Neural cell (in vitro differentiated cells): ENCODE measurements at regions not wholly inside any gene's neighbourhood (a gene's known extent, or its start where the extent isn't known, plus 50 kb on each side); places are given as distances from the start of the nearest gene placed in this dataset.

Experiments
- H2AFZ ChIP-seq: fragments of 200-600, 300-800 bp; sonication (generic), shearing (Covaris generic); 2 replicates; pipeline ENCODE4 v1.6.0; 2014; ENCODE audit warnings: low read depth, mild to moderate bottlenecking, antibody characterized with exemption, low read length, moderate library complexity
- H3F3A ChIP-seq: fragments of 200-600 bp; shearing (Covaris generic); 2 replicates; pipeline ENCODE4 v1.6.1; 2016; ENCODE audit warnings: mild to moderate bottlenecking, moderate library complexity, mixed read lengths, antibody characterized with exemption, low read length; ENCODE audit not compliant: insufficient read depth, poor library complexity, severe bottlenecking
- H3K27ac ChIP-seq: fragments of 200-600, 300-800 bp; sonication (generic), shearing (Covaris generic); 2 replicates; pipeline ENCODE4 v1.5.1; 2014; ENCODE audit warnings: mild to moderate bottlenecking, low read length, moderate library complexity
- H3K27me3 ChIP-seq: fragments of 300-800, 200-600 bp; sonication (generic), shearing (Covaris generic); 2 replicates; pipeline ENCODE4 v1.6.0; 2014; ENCODE audit warnings: mild to moderate bottlenecking, low read depth, low read length, moderate library complexity; ENCODE audit not compliant: insufficient read depth
- H3K36me3 ChIP-seq: fragments of 300-800, 200-600 bp; sonication (generic), shearing (Covaris generic); 2 replicates; pipeline ENCODE4 v1.5.1; 2014; ENCODE audit warnings: mild to moderate bottlenecking, antibody characterized with exemption, low read length, moderate library complexity; ENCODE audit not compliant: insufficient read depth
- H3K4me2 ChIP-seq: fragments of 300-800, 200-600 bp; sonication (generic), shearing (Covaris generic); 2 replicates; pipeline ENCODE4 v1.6.0; 2014; ENCODE audit warnings: mild to moderate bottlenecking, low read length
- H3K4me3 ChIP-seq: fragments of 300-800, 200-600 bp; sonication (generic), shearing (Covaris generic); 2 replicates; pipeline ENCODE4 v1.5.1; 2014; ENCODE audit warnings: mild to moderate bottlenecking, low read length, moderate library complexity
- H3K79me2 ChIP-seq: fragments of 200-600 bp; shearing (Covaris generic); replicated peaks from 2 replicates; pipeline ENCODE4 v1.6.0; 2014; ENCODE audit warnings: mild to moderate bottlenecking, low read length, moderate library complexity; ENCODE audit not compliant: insufficient read depth
- H3K9ac ChIP-seq: fragments of 300-800, 200-600 bp; sonication (generic), shearing (Covaris generic); 2 replicates; pipeline ENCODE4 v1.6.1; 2016; ENCODE audit warnings: mild to moderate bottlenecking, low read length, mixed read lengths
- H3K9me2 ChIP-seq: fragments of 200-600 bp; shearing (Covaris generic); 2 replicates; pipeline ENCODE4 v1.6.1; 2016; ENCODE audit warnings: mild to moderate bottlenecking, low read length, mixed read lengths; ENCODE audit not compliant: insufficient read depth
- H3K9me3 ChIP-seq: fragments of 200-600, 300-800 bp; sonication (generic), shearing (Covaris generic); 2 replicates; pipeline ENCODE4 v1.6.1; 2016; ENCODE audit warnings: mild to moderate bottlenecking, mixed run types, low read length, moderate library complexity, mixed read lengths
- H4K20me1 ChIP-seq: fragments of 200-600 bp; shearing (Covaris generic); 2 replicates; pipeline ENCODE4 v1.6.1; 2016; ENCODE audit warnings: mild to moderate bottlenecking, mixed run types; ENCODE audit not compliant: insufficient read depth
- CTCF ChIP-seq: fragments of 450-650 bp; IDR thresholded peaks from 2 replicates; pipeline ENCODE4 v1.5.1; 2014; ENCODE audit warnings: antibody characterized with exemption, mild to moderate bottlenecking, moderate library complexity; ENCODE audit not compliant: poor library complexity, severe bottlenecking
- EP300 ChIP-seq: fragments of 450-650 bp; conservative IDR thresholded peaks from 2 replicates; pipeline ENCODE4 v1.6.1; 2014; ENCODE audit warnings: antibody characterized with exemption, mild to moderate bottlenecking, moderate library complexity; ENCODE audit not compliant: poor library complexity, severe bottlenecking
- EZH2 ChIP-seq: fragments of 200-600, 300-800 bp; shearing (Covaris generic), sonication (generic); IDR thresholded peaks from 2 replicates; pipeline ENCODE4 v1.6.1; 2014; ENCODE audit warnings: antibody characterized with exemption, low read length, borderline replicate concordance, mild to moderate bottlenecking; ENCODE audit not compliant: insufficient read depth, poor library complexity, severe bottlenecking
- MXI1 ChIP-seq: fragments of 450-650 bp; conservative IDR thresholded peaks from 2 replicates; pipeline ENCODE4 v1.6.1; 2014; ENCODE audit warnings: antibody characterized with exemption, mild to moderate bottlenecking; ENCODE audit not compliant: poor library complexity, severe bottlenecking
- POLR2AphosphoS5 ChIP-seq: IDR thresholded peaks from 2 replicates; pipeline ENCODE4 v1.6.1; 2012
- RAD21 ChIP-seq: fragments of 450-650 bp; conservative IDR thresholded peaks from 2 replicates; pipeline ENCODE4 v1.6.1; 2014; ENCODE audit warnings: antibody characterized with exemption, mild to moderate bottlenecking, moderate library complexity
- REST ChIP-seq: IDR thresholded peaks from 2 replicates; pipeline ENCODE4 v1.6.1; 2012; ENCODE audit warnings: borderline replicate concordance
- SMC3 ChIP-seq: fragments of 450-650 bp; conservative IDR thresholded peaks from 2 replicates; pipeline ENCODE4 v1.6.1; 2014; ENCODE audit warnings: antibody characterized with exemption, mild to moderate bottlenecking, moderate library complexity; ENCODE audit not compliant: poor library complexity
- TAF1 ChIP-seq: IDR thresholded peaks from 2 replicates; pipeline ENCODE4 v1.6.1; 2012; ENCODE audit warnings: low read depth

- Histone ChIP-seq H3K27ac (no peak overlapping the region), H3K4me3 (no peak overlapping the region), H3K9me3 (peaks cover 9% of the 10 kb centered on the region), H3K4me2 (no peak overlapping the region), H4K20me1 (no peaks in the 10 kb centered on the region), H3K27me3 (no peaks in the 10 kb centered on the region), H3K9me2 (no peaks in the 10 kb centered on the region), H3K36me3 (no peaks in the 10 kb centered on the region), H3F3A (no peaks in the 10 kb centered on the region), H3K9ac (no peak overlapping the region), H2AFZ (no peak overlapping the region), H3K79me2 (no peaks in the 10 kb centered on the region)
- no peak for TF ChIP-seq SMC3
- no peak for TF ChIP-seq TAF1
- no peak for TF ChIP-seq POLR2AphosphoS5
- no peak for TF ChIP-seq RAD21
- TF ChIP-seq EP300: no peak
- no peak for TF ChIP-seq EZH2
- TF ChIP-seq REST: no peak
- no peak for TF ChIP-seq CTCF
- TF ChIP-seq MXI1: no peak
Measured at GRCh38 chr5:96280946-96281393, 152.1 kb downstream of the PCSK1 start.

GRCh38 chr5:96279801-96280542, 153.1 kb downstream of the PCSK1 start:
- Histone ChIP-seq H3K9me3 (peaks cover 9% of the 10 kb centered on the region), H3K27me3 (no peaks in the 10 kb centered on the region), H3K4me3 (no peak overlapping the region), H2AFZ (no peak overlapping the region), H3K9me2 (no peaks in the 10 kb centered on the region), H4K20me1 (no peaks in the 10 kb centered on the region), H3K9ac (no peak overlapping the region), H3K36me3 (no peaks in the 10 kb centered on the region), H3K27ac (no peak overlapping the region), H3F3A (no peaks in the 10 kb centered on the region), H3K4me2 (no peak overlapping the region), H3K79me2 (no peaks in the 10 kb centered on the region)
- no peak for TF ChIP-seq CTCF
- TF ChIP-seq TAF1: no peak
- TF ChIP-seq EZH2: no peak
- TF ChIP-seq EP300: no peak
- TF ChIP-seq RAD21: no peak
- no peak for TF ChIP-seq REST
- no peak for TF ChIP-seq MXI1
- no peak for TF ChIP-seq POLR2AphosphoS5
